Neuronal stem cell (in vitro differentiated cells): ENCODE measurements at regions not wholly inside any gene's neighbourhood (a gene's known extent, or its start where the extent isn't known, plus 50 kb on each side); places are given as distances from the start of the nearest gene placed in this dataset.

Experiments
- DNase-seq: peaks from one replicate; pipeline ENCODE4 v3.0.0-alpha.2; 2013; ENCODE audit warnings: low spot score
- H2AFZ ChIP-seq: one replicate; pipeline ENCODE4 v1.6.1; 2013; ENCODE audit warnings: mild to moderate bottlenecking, low read length, inconsistent platforms
- H2AK5ac ChIP-seq: 2 replicates; pipeline ENCODE4 v1.6.1; 2013; ENCODE audit warnings: low read depth, mild to moderate bottlenecking, inconsistent platforms, low read length, moderate library complexity, mixed read lengths
- H2BK120ac ChIP-seq: 2 replicates; pipeline ENCODE4 v1.6.1; 2013; ENCODE audit warnings: low read depth, mild to moderate bottlenecking, inconsistent platforms, low read length, moderate library complexity, mixed read lengths
- H2BK12ac ChIP-seq: one replicate; pipeline ENCODE4 v1.6.1; 2013; ENCODE audit warnings: low read length, inconsistent platforms
- H2BK15ac ChIP-seq: 2 replicates; pipeline ENCODE4 v1.6.1; 2013; ENCODE audit warnings: mild to moderate bottlenecking, low read length, inconsistent platforms, mixed read lengths
- H2BK5ac ChIP-seq: one replicate; pipeline ENCODE4 v1.6.1; 2013; ENCODE audit warnings: inconsistent platforms, mild to moderate bottlenecking, low read length, moderate library complexity
- H3K14ac ChIP-seq: one replicate; pipeline ENCODE4 v1.6.1; 2013; ENCODE audit warnings: low read length, inconsistent platforms
- H3K18ac ChIP-seq: 2 replicates; pipeline ENCODE4 v1.6.1; 2013; ENCODE audit warnings: low read length, inconsistent platforms
- H3K23ac ChIP-seq: 2 replicates; pipeline ENCODE4 v1.6.1; 2013; ENCODE audit warnings: low read depth, mild to moderate bottlenecking, mixed read lengths, low read length, inconsistent platforms; ENCODE audit not compliant: poor library complexity
- H3K27ac ChIP-seq: replicated peaks from 3 replicates; pipeline ENCODE4 v1.5.1; 2013; ENCODE audit warnings: low read length, inconsistent platforms
- H3K27me3 ChIP-seq, 3 experiments: 2 replicates each; pipeline ENCODE4 v1.6.1; 2013; ENCODE audit warnings: low read length in 3 of 3, mild to moderate bottlenecking in 2 of 3, inconsistent platforms in 1 of 3, low read depth in 1 of 3, mixed read lengths in 1 of 3, moderate library complexity in 1 of 3; ENCODE audit not compliant: control insufficient read depth in 3 of 3, insufficient read depth in 3 of 3
- H3K36me3 ChIP-seq, 2 donors: replicated peaks in 1 of 2; 2 replicates each; pipeline ENCODE4 v1.6.1; 2013; ENCODE audit warnings: low read length in 2 of 2; ENCODE audit not compliant: control insufficient read depth in 2 of 2, insufficient read depth in 2 of 2
- H3K4ac ChIP-seq: 2 replicates; pipeline ENCODE4 v1.6.1; 2013; ENCODE audit warnings: inconsistent platforms, mild to moderate bottlenecking, low read length, moderate library complexity
- H3K4me1 ChIP-seq, 2 donors: 1 replicate in 1 of 2; 2 replicates in 1 of 2; pipeline ENCODE4 v1.6.1; 2013; ENCODE audit warnings: low read length in 2 of 2, low read depth in 1 of 2; ENCODE audit not compliant: control insufficient read depth in 2 of 2, insufficient read depth in 1 of 2
- H3K4me2 ChIP-seq: one replicate; pipeline ENCODE4 v1.6.1; 2013; ENCODE audit warnings: mild to moderate bottlenecking, low read length, inconsistent platforms; ENCODE audit not compliant: insufficient read depth, poor library complexity, severe bottlenecking
- H3K4me3 ChIP-seq, 2 donors: 2 replicates each; pipeline ENCODE4 v1.5.1; 2013; ENCODE audit warnings: low read length in 2 of 2, mild to moderate bottlenecking in 2 of 2, inconsistent platforms in 1 of 2, moderate library complexity in 1 of 2
- H3K79me1 ChIP-seq: one replicate; pipeline ENCODE4 v1.6.1; 2013; ENCODE audit warnings: low read depth, mild to moderate bottlenecking, inconsistent platforms, low read length, moderate library complexity
- H3K9ac ChIP-seq: one replicate; pipeline ENCODE4 v1.6.1; 2013; ENCODE audit warnings: mild to moderate bottlenecking, low read depth, low read length, inconsistent platforms; ENCODE audit not compliant: poor library complexity
- H3K9me3 ChIP-seq, 2 donors: replicated peaks in 1 of 2; 2 replicates each; pipeline versions ENCODE3 to v1.6.1; 2013; ENCODE audit warnings: low read length in 2 of 2, mild to moderate bottlenecking in 2 of 2, inconsistent platforms in 1 of 2, low read depth in 1 of 2, mixed read lengths in 1 of 2, moderate library complexity in 1 of 2; ENCODE audit not compliant: control insufficient read depth in 2 of 2, insufficient read depth in 1 of 2
- H4K8ac ChIP-seq: one replicate; pipeline ENCODE4 v1.6.1; 2013; ENCODE audit warnings: low read depth, mild to moderate bottlenecking, inconsistent platforms, low read length, moderate library complexity
- H4K91ac ChIP-seq: one replicate; pipeline ENCODE4 v1.6.1; 2013; ENCODE audit warnings: low read length, low read depth, mild to moderate bottlenecking, inconsistent platforms; ENCODE audit not compliant: poor library complexity
- WGBS, 2 donors: extraction: QIAGEN DNeasy Blood & Tissue Kit; methylation state at CpG; one replicate each; pipeline ENCODE4 v1.1.7; 2013; ENCODE audit warnings: missing lambda C conversion rate in 2 of 2, mixed read lengths in 1 of 2; ENCODE audit not compliant: insufficient read length in 2 of 2, insufficient replicate concordance in 1 of 2; ENCODE audit errors: extremely low coverage in 2 of 2; 5-methylcytosine and 5-hydroxymethylcytosine counted together

DNA sequence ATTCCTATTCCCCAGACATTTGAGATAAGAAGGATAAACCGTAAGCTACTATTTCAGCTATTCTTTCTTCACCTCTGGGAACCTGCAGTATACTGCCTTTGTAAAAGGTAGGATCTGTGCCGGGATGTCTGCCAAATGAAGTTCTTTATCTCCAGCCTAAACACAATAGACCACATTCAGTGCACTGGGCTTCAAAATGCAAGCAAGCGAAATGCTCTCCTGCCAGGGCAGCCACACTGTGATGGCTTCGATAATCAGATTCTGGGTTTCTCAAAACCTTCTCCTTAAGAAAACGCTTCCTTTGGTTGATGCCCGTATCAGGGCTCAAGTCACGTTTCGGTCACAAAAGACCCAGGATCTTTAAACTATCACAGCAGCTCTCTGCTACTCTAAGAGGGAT lies 299.5 kb upstream of the B3GAT1 start:
- Histone ChIP-seq H4K91ac (no peak overlapping the region), H2BK5ac (no peak overlapping the region), H3K23ac (no peak overlapping the region), H2BK15ac (no peak overlapping the region), H3K9ac (no peak overlapping the region), H3K27ac (no peak overlapping the region), H2AFZ (no peak overlapping the region), H3K4ac (no peak overlapping the region), H3K18ac (no peak overlapping the region), H3K14ac (no peak overlapping the region), H2AK5ac (no peak overlapping the region), H2BK12ac (no peak overlapping the region), H3K4me3 (no peak overlapping the region), H3K36me3 (no peaks in the 10 kb centered on the region), H3K79me1 (no peaks in the 10 kb centered on the region), H4K8ac (no peak overlapping the region), H3K4me2 (no peak overlapping the region), H3K27me3 (peaks cover 0 to 4% (median 0%) of the 10 kb centered on the region in 3 experiments), H2BK120ac (no peak overlapping the region), H3K9me3 (no peaks in the 10 kb centered on the region), H3K4me1 (peaks cover 0 to 2% of the 10 kb centered on the region in 2 donors)
- WGBS, 2 donors = no CpG with 5 or more reads among the region's 8 CpGs
- DNase-seq = no peak

DNA sequence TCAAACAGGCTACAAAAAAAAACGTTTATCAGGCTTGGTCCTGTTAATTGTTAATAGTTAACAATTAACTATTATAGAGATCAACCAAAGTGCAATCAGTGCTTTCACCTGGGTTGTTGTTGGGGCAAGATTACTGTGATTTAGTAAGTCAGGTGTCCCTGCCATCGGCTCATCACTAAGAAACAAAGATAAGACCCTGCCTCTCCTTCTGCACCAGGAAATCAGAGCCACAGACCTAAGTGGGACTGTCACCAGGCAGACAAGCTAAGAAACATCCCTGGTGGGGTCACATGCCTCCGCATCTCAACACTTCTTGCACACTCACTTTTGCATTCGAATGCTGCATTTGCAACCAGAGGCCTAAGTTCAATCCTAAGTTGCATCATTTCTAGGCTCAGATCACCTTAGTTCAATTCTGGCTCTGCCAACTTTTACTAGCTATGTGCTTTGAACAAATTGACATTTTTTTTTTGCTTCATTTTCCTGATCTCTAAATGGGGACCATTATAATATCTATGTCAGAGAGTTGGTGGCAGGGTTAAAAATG lies 298.9 kb upstream of the B3GAT1 start:
- H2AK5ac ChIP-seq = no peak overlapping the region
- no peak overlapping the region for H4K91ac ChIP-seq
- H2BK12ac ChIP-seq = no peak overlapping the region
- H3K14ac ChIP-seq = no peak overlapping the region
- no peak overlapping the region for H3K9ac ChIP-seq
- H3K4ac ChIP-seq = no peak overlapping the region
- H3K4me1 ChIP-seq = peaks cover 0 to 2% of the 10 kb centered on the region in 2 donors
- H3K79me1 ChIP-seq = no peaks in the 10 kb centered on the region
- no peak overlapping the region for H2BK15ac ChIP-seq
- peaks cover 0 to 4% (median 0%) of the 10 kb centered on the region in 3 experiments for H3K27me3 ChIP-seq
- no peak overlapping the region for H3K23ac ChIP-seq
- WGBS, 2 donors = no CpG with 5 or more reads among the region's 4 CpGs
- H2BK120ac ChIP-seq = no peak overlapping the region
- H3K9me3 ChIP-seq = no peaks in the 10 kb centered on the region
- no peak for DNase-seq
- no peak overlapping the region for H3K4me2 ChIP-seq
- H2AFZ ChIP-seq = no peak overlapping the region
- H4K8ac ChIP-seq = no peak overlapping the region
- H3K18ac ChIP-seq = no peak overlapping the region
- no peaks in the 10 kb centered on the region for H3K36me3 ChIP-seq
- H2BK5ac ChIP-seq = no peak overlapping the region
- H3K27ac ChIP-seq = no peak overlapping the region
- no peak overlapping the region for H3K4me3 ChIP-seq

DNA sequence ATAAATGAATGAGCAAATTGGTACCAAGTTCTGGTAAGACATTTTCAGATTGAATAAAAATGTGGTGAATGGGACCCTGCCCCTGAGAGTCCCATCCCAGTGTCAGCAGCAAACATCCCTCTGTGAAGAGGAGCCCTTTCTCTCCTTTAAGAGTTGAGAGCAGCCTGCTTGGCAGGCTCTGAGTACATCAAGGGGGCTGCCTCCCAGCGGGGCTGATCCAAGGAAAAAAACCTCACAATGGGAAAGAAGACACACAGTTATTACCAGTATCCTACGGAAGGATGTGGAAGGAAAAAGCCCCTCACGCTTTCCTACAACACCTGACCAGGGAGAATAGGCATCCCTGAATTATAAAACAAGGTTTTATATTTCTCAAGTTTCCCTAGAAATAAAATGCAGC lies 293.8 kb upstream of the B3GAT1 start:
- no CpG with 5 or more reads among the region's 3 CpGs for WGBS, 2 donors
- Histone ChIP-seq H3K36me3 (no peaks in the 10 kb centered on the region), H2AK5ac (no peak overlapping the region), H3K9ac (no peak overlapping the region), H3K4me2 (no peak overlapping the region), H2BK15ac (no peak overlapping the region), H3K23ac (no peak overlapping the region), H3K18ac (no peak overlapping the region), H3K4me3 (no peak overlapping the region), H2BK120ac (no peak overlapping the region), H3K79me1 (no peaks in the 10 kb centered on the region), H3K27me3 (peaks cover 0 to under 1% (median 0%) of the 10 kb centered on the region in 3 experiments), H4K8ac (no peak overlapping the region), H3K9me3 (no peaks in the 10 kb centered on the region), H2AFZ (no peak overlapping the region), H4K91ac (no peak overlapping the region), H3K14ac (no peak overlapping the region), H2BK12ac (no peak overlapping the region), H3K27ac (no peak overlapping the region), H3K4ac (no peak overlapping the region), H3K4me1 (no peaks in the 10 kb centered on the region), H2BK5ac (no peak overlapping the region)
- no peak for DNase-seq

DNA sequence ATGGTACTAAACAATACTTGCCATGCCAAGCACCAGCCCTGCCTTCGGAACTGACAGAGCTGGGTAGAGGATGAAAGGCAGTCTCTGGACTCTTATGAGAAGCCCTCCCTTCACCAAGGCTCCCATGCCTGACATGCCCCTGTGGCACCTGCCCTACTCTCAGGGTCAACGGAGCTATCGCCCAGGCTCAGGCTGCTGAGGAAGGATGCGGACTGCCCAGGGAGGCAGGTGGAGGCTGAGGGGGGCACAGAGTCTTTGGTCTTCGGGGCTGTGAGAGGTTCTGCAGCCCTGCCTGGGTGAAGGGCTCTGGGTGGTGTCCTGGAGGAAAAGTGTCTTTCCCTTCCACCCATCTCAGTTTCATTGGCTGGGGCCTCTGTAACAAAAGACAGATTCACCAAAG lies 290.8 kb upstream of the B3GAT1 start:
- Histone ChIP-seq H3K36me3 (no peaks in the 10 kb centered on the region), H3K79me1 (no peaks in the 10 kb centered on the region), H3K9me3 (no peaks in the 10 kb centered on the region), H4K91ac (no peak overlapping the region), H3K14ac (no peak overlapping the region), H3K4me1 (no peaks in the 10 kb centered on the region), H3K4me3 (peak overlapping the region in 1 of 2 donors; percentile 42), H3K9ac (no peak overlapping the region), H2BK5ac (no peak overlapping the region), H3K23ac (peak overlapping the region; percentile 23), H3K4me2 (no peak overlapping the region), H3K4ac (no peak overlapping the region), H3K18ac (peak overlapping the region; percentile 55), H2BK15ac (no peak overlapping the region), H2BK12ac (no peak overlapping the region), H3K27me3 (no peaks in the 10 kb centered on the region), H4K8ac (no peak overlapping the region), H2BK120ac (no peak overlapping the region), H2AFZ (no peak overlapping the region), H3K27ac (no peak overlapping the region), H2AK5ac (no peak overlapping the region)
- WGBS, 2 donors = no CpG with 5 or more reads among the region's 5 CpGs
- no peak for DNase-seq
